ENCODE measurements at regions not wholly inside any gene's neighbourhood (a gene's known extent, or its start where the extent isn't known, plus 50 kb on each side); places are given as distances from the start of the nearest gene placed in this dataset.

GRCh38 chr12:67573566-67573965, 75.0 kb upstream of the DYRK2 start:
- Mint-ChIP-seq H3K9me3 (no peaks in the 10 kb centered on the region), H3K36me3 (ENCODE audit: low read depth) (no peaks in the 10 kb centered on the region), H3K4me3 (no peak overlapping the region), H3K27ac (no peak overlapping the region), H3K27me3 (ENCODE audit: insufficient read depth) (peaks cover 13% of the 10 kb centered on the region), H3K4me1 (peaks cover 6% of the 10 kb centered on the region)
- Histone ChIP-seq H3K36me3 (ENCODE audit: control insufficient read depth, insufficient read depth, low read length) (no peaks in the 10 kb centered on the region), H3K4me1 (ENCODE audit: control insufficient read depth, insufficient read depth, low read length) (no peaks in the 10 kb centered on the region), H3K9ac (ENCODE audit: extremely low read depth, low read length, poor library complexity, severe bottlenecking) (no peak overlapping the region), H3K27me3 (ENCODE audit: control insufficient read depth, insufficient read depth, low read length, poor library complexity, severe bottlenecking) (peaks cover 27% of the 10 kb centered on the region), H3K9me3 (ENCODE audit: control insufficient read depth, low read length) (peaks cover 4% of the 10 kb centered on the region), H3K27ac (ENCODE audit: low read depth, low read length) (no peak overlapping the region), H3K4me3 (ENCODE audit: low read length) (no peak overlapping the region)
- TF ChIP-seq CTCF (conservative IDR thresholded peaks at IDR 0.05), result no peak
- no peak for DNase-seq
- WGBS, 2 experiments (ENCODE audit: insufficient coverage in 1 of 2, insufficient read length in 1 of 2), result 95 to 96% methylated on average over 4 of the region's 4 CpGs

GRCh38 chr12:67578976-67579661, 69.4 kb upstream of the DYRK2 start:
- Histone ChIP-seq H3K9ac (ENCODE audit: extremely low read depth, low read length, poor library complexity, severe bottlenecking) (no peak overlapping the region), H3K9me3 (ENCODE audit: control insufficient read depth, low read length) (peaks cover 4% of the 10 kb centered on the region), H3K4me3 (ENCODE audit: low read length) (no peak overlapping the region), H3K27me3 (ENCODE audit: control insufficient read depth, insufficient read depth, low read length, poor library complexity, severe bottlenecking) (peaks cover 40% of the 10 kb centered on the region), H3K36me3 (ENCODE audit: control insufficient read depth, insufficient read depth, low read length) (no peaks in the 10 kb centered on the region), H3K27ac (ENCODE audit: low read depth, low read length) (no peak overlapping the region), H3K4me1 (ENCODE audit: control insufficient read depth, insufficient read depth, low read length) (no peaks in the 10 kb centered on the region)
- DNase-seq, result no peak
- TF ChIP-seq CTCF (conservative IDR thresholded peaks at IDR 0.05), result no peak
- peaks cover 20% of the 10 kb centered on the region for H3K27me3 Mint-ChIP-seq (ENCODE audit: insufficient read depth)
- H3K9me3 Mint-ChIP-seq, result no peaks in the 10 kb centered on the region
- H3K4me1 Mint-ChIP-seq, result peaks cover 6% of the 10 kb centered on the region
- 80 to 98% methylated on average over 1 to 3 of the region's 3 CpGs for WGBS, 2 experiments (ENCODE audit: insufficient coverage in 1 of 2, insufficient read length in 1 of 2)
- no peak overlapping the region for H3K4me3 Mint-ChIP-seq
- H3K27ac Mint-ChIP-seq, result no peak overlapping the region
- no peaks in the 10 kb centered on the region for H3K36me3 Mint-ChIP-seq (ENCODE audit: low read depth)

DNA sequence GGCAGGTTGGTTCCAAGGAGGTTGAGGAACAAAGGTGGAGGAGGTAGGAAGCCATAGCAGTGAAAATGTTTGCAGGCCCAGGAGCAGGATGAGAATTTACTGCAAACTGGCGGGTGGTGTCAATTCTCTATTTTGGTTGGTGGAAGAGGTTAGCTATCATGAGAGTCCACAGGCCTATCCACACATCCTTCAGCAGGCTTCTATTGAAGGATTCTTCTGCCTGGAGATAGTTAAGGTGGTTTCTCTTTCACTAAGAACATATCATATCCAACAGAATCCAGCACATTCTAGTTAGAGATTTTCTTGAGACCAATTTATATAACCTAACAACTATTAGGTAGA, 68.9 kb upstream of the DYRK2 start:
- Histone ChIP-seq H3K36me3 (ENCODE audit: control insufficient read depth, insufficient read depth, low read length) (no peaks in the 10 kb centered on the region), H3K27me3 (ENCODE audit: control insufficient read depth, insufficient read depth, low read length, poor library complexity, severe bottlenecking) (peaks cover 40% of the 10 kb centered on the region), H3K9me3 (ENCODE audit: control insufficient read depth, low read length) (peaks cover 4% of the 10 kb centered on the region), H3K4me3 (ENCODE audit: low read length) (no peak overlapping the region), H3K4me1 (ENCODE audit: control insufficient read depth, insufficient read depth, low read length) (no peaks in the 10 kb centered on the region), H3K9ac (ENCODE audit: extremely low read depth, low read length, poor library complexity, severe bottlenecking) (no peak overlapping the region), H3K27ac (ENCODE audit: low read depth, low read length) (no peak overlapping the region)
- DNase-seq, result no peak
- no CpG with 5 or more reads among the region's 1 CpG for WGBS, 2 experiments (ENCODE audit: insufficient coverage in 1 of 2, insufficient read length in 1 of 2)
- Mint-ChIP-seq H3K36me3 (ENCODE audit: low read depth) (no peaks in the 10 kb centered on the region), H3K4me1 (peaks cover 6% of the 10 kb centered on the region), H3K4me3 (no peak overlapping the region), H3K9me3 (no peaks in the 10 kb centered on the region), H3K27me3 (ENCODE audit: insufficient read depth) (peaks cover 20% of the 10 kb centered on the region), H3K27ac (no peak overlapping the region)
- TF ChIP-seq CTCF (conservative IDR thresholded peaks at IDR 0.05), result no peak

Data from endodermal cell (in vitro differentiated cells).